Panc1 (cell line): ENCODE measurements at regions not wholly inside any gene's neighbourhood (a gene's known extent, or its start where the extent isn't known, plus 50 kb on each side); places are given as distances from the start of the nearest gene placed in this dataset.

Experiments used
- ATAC-seq: fragments of 200-7000 bp; cut with Tn5 transposase; 2 replicates; pipeline ENCODE4 v1.9.1; 2020; ENCODE audit warnings: mild to moderate bottlenecking, moderate library complexity
- BruUV-seq: library from RNA; stranded (reverse); fragments of 400-500 nt; replicated peaks from 2 replicates; lab custom pipeline; 2021; lab: Mats Ljungman, UMichigan
- CTCF ChIA-PET: fragments of 300-600 bp; sonication (Branson Sonifier 250); formaldehyde crosslinking; loops from one replicate; lab custom pipeline; 2022; ENCODE audit warnings: antibody characterized with exemption; lab: Charles Lee
- POLR2A ChIA-PET: fragments of 300-600 bp; sonication (Branson Sonifier 250); formaldehyde crosslinking; loops from one replicate; lab custom pipeline; 2022; ENCODE audit warnings: antibody characterized with exemption; lab: Charles Lee
- DNase-seq: peaks from one replicate; pipeline ENCODE4 v3.0.0-alpha.2; 2010; ENCODE audit warnings: low read depth, low spot score
- H3K27ac ChIP-seq: 2 replicates; pipeline ENCODE4 v1.5.1; 2011; ENCODE audit warnings: mild to moderate bottlenecking, low read length, inconsistent platforms
- H3K27me3 ChIP-seq: fragments of 200-500 bp; sonication (Bioruptor generic); 2 replicates; pipeline ENCODE4 v1.6.0; 2014; ENCODE audit warnings: low read length, inconsistent platforms; ENCODE audit not compliant: control insufficient read depth, insufficient read depth
- H3K36me3 ChIP-seq: fragments of 200-500 bp; sonication (Bioruptor generic); 2 replicates; pipeline ENCODE4 v1.5.1; 2014; ENCODE audit warnings: inconsistent platforms, mild to moderate bottlenecking, low read length, moderate library complexity; ENCODE audit not compliant: control insufficient read depth, insufficient read depth
- H3K4me1 ChIP-seq: 2 replicates; pipeline ENCODE4 v1.5.1; 2011; ENCODE audit warnings: inconsistent platforms, mild to moderate bottlenecking, low read length, moderate library complexity; ENCODE audit not compliant: control insufficient read depth, insufficient read depth
- H3K4me3 ChIP-seq, 2 experiments: 2 replicates each; pipeline ENCODE4 v1.5.1; 2011 to 2012; ENCODE audit warnings: low read depth in 2 of 2, low read length in 2 of 2, mild to moderate bottlenecking in 2 of 2, inconsistent platforms in 1 of 2, moderate library complexity in 1 of 2
- H3K9me3 ChIP-seq: fragments of 200-500 bp; sonication (Bioruptor generic); 2 replicates; pipeline ENCODE4 v1.5.1; 2014; ENCODE audit warnings: low read depth, mild to moderate bottlenecking, inconsistent platforms, low read length, moderate library complexity; ENCODE audit not compliant: control insufficient read depth, insufficient read depth
- POLR2AphosphoS5 ChIP-seq: IDR thresholded peaks from 2 replicates; pipeline ENCODE4 v1.6.1; 2012; ENCODE audit warnings: mild to moderate bottlenecking, low read depth, low read length, moderate library complexity
- SIN3A ChIP-seq: IDR thresholded peaks from 2 replicates; pipeline ENCODE4 v1.6.1; 2012; ENCODE audit warnings: low read depth, mild to moderate bottlenecking, low read length, moderate library complexity, borderline replicate concordance; ENCODE audit not compliant: insufficient read depth
- TCF7L2 ChIP-seq: IDR thresholded peaks from 2 replicates; pipeline ENCODE4 v1.6.1; 2011; ENCODE audit warnings: mild to moderate bottlenecking, low read depth, low read length, inconsistent platforms
- in situ Hi-C: cut with HindIII; loops from 2 replicates; pipeline ENCODE4 v1.10.0; 2016; ENCODE audit warnings: low sequenced_read_pairs, low pct_unique_long_range_greater_than_20kb
- intact Hi-C: fragments of 100-400 bp; cut with micrococcal nuclease; formaldehyde crosslinking; loops from one replicate; pipeline ENCODE4 v1.10.0; 2022; ENCODE audit not compliant: unreplicated experiment
- TF ChIP-seq, protein P1 (sequence below): fragments of 450-650 bp; IDR thresholded peaks from 2 replicates; pipeline ENCODE4 v1.5.1; 2017; ENCODE audit warnings: mild to moderate bottlenecking
- TF ChIP-seq, protein P2 (sequence below), 2 experiments: IDR thresholded peaks; 2 replicates each; pipeline ENCODE4 v1.6.1; 2011 to 2012; ENCODE audit warnings: low read depth in 2 of 2, control low read depth in 1 of 2, low read length in 1 of 2, mild to moderate bottlenecking in 1 of 2, moderate library complexity in 1 of 2; ENCODE audit not compliant: insufficient read depth in 1 of 2

DNA sequence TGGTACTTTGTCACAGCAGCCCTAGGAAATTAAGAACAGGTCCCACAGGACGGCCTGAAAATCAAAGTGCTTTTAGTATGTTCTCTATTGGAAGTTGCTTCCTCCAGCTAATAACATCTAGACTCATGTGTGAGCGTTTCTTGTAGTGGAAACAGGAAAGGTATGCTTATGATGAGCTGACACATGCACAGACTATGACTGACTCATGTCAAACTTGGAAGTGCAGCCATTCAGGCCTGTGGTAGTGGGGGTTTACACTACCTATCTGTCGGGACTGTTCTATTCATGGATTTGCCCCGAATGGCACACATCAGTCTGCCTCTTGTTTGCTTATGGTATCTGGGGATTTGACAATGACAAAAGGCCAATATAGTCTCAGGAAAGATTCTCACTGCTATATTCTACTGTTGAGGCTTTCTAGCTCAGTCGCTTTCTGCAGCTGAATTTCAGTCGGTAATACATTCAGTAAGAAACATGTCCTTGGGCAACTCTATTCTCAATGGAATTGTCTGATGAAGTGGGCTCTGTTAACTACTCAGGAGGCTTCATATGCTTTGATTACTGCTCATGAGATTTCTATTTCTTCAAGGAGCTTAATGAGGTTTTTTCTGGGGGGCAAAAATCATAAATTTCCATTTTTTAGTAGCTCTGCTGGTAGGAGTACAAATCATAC is 270.3 kb upstream of the DAAM1 start:
- H3K4me3 ChIP-seq: no peak overlapping the region
- ATAC-seq (no peak), DNase-seq (no peak)
- in situ Hi-C loops (no loop called here), intact Hi-C loops (no loop called here)
- no peaks in the 10 kb centered on the region for H3K4me1 ChIP-seq
- H3K36me3 ChIP-seq: no peaks in the 10 kb centered on the region
- BruUV-seq: no TSS peak
- H3K27me3 ChIP-seq: no peaks in the 10 kb centered on the region
- TF ChIP-seq POLR2AphosphoS5 (no peak), SIN3A (no peak), TCF7L2 (no peak)
- TF ChIP-seq, protein P1, sequence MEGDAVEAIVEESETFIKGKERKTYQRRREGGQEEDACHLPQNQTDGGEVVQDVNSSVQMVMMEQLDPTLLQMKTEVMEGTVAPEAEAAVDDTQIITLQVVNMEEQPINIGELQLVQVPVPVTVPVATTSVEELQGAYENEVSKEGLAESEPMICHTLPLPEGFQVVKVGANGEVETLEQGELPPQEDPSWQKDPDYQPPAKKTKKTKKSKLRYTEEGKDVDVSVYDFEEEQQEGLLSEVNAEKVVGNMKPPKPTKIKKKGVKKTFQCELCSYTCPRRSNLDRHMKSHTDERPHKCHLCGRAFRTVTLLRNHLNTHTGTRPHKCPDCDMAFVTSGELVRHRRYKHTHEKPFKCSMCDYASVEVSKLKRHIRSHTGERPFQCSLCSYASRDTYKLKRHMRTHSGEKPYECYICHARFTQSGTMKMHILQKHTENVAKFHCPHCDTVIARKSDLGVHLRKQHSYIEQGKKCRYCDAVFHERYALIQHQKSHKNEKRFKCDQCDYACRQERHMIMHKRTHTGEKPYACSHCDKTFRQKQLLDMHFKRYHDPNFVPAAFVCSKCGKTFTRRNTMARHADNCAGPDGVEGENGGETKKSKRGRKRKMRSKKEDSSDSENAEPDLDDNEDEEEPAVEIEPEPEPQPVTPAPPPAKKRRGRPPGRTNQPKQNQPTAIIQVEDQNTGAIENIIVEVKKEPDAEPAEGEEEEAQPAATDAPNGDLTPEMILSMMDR: no peak
- TF ChIP-seq, protein P2, sequence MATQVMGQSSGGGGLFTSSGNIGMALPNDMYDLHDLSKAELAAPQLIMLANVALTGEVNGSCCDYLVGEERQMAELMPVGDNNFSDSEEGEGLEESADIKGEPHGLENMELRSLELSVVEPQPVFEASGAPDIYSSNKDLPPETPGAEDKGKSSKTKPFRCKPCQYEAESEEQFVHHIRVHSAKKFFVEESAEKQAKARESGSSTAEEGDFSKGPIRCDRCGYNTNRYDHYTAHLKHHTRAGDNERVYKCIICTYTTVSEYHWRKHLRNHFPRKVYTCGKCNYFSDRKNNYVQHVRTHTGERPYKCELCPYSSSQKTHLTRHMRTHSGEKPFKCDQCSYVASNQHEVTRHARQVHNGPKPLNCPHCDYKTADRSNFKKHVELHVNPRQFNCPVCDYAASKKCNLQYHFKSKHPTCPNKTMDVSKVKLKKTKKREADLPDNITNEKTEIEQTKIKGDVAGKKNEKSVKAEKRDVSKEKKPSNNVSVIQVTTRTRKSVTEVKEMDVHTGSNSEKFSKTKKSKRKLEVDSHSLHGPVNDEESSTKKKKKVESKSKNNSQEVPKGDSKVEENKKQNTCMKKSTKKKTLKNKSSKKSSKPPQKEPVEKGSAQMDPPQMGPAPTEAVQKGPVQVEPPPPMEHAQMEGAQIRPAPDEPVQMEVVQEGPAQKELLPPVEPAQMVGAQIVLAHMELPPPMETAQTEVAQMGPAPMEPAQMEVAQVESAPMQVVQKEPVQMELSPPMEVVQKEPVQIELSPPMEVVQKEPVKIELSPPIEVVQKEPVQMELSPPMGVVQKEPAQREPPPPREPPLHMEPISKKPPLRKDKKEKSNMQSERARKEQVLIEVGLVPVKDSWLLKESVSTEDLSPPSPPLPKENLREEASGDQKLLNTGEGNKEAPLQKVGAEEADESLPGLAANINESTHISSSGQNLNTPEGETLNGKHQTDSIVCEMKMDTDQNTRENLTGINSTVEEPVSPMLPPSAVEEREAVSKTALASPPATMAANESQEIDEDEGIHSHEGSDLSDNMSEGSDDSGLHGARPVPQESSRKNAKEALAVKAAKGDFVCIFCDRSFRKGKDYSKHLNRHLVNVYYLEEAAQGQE (IDR thresholded peaks at IDR 0.05; ENCODE audit: insufficient read depth in 1 of 2, low read depth in 2 of 2, low read length in 1 of 2): no peak
- ChIA-PET POLR2A (no interaction called here), CTCF (no interaction called here)
- H3K27ac ChIP-seq: no peak overlapping the region
- H3K9me3 ChIP-seq: no peaks in the 10 kb centered on the region

DNA sequence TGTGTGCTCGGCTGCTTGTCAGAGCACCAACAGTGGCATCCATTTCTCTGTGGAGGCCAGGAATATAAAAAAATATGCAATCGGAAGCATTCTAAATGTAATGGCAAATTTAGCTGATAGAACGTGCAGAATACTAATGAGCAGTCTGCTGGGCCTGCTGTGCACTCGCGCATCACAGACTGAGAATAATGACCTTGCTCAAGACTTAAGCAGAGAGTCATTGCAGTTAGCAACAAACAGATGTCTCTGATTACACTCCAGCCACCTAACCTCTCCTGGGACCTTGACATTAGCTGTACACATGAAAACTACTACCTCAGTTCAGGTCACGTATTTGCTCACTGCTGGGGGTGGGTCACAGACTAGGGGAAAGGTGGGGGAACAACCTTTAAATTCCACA is 269.2 kb upstream of the DAAM1 start:
- H3K36me3 ChIP-seq: no peaks in the 10 kb centered on the region
- ATAC-seq: no peak
- no peak overlapping the region for H3K27ac ChIP-seq
- TF ChIP-seq TCF7L2: no peak
- TF ChIP-seq, protein P1: no peak
- TF ChIP-seq POLR2AphosphoS5: no peak
- no peak for TF ChIP-seq SIN3A
- ChIA-PET CTCF (no interaction called here), POLR2A (no interaction called here)
- no peaks in the 10 kb centered on the region for H3K9me3 ChIP-seq
- H3K4me1 ChIP-seq: no peaks in the 10 kb centered on the region
- no peak for DNase-seq
- intact Hi-C loops: no loop called here
- in situ Hi-C loops: no loop called here
- BruUV-seq: no TSS peak
- H3K4me3 ChIP-seq: no peak overlapping the region
- no peaks in the 10 kb centered on the region for H3K27me3 ChIP-seq
